Caco-2 (cell line): ENCODE measurements at regions not wholly inside any gene's neighbourhood (a gene's known extent, or its start where the extent isn't known, plus 50 kb on each side); places are given as distances from the start of the nearest gene placed in this dataset.

Experiments
- BruUV-seq: library from RNA; stranded (reverse); fragments of 400-500 nt; replicated peaks from 2 replicates; lab custom pipeline; 2021; lab: Mats Ljungman, UMichigan
- CTCF ChIA-PET: fragments of 300-600 bp; sonication (Branson Sonifier 250); formaldehyde crosslinking; loops from one replicate; lab custom pipeline; 2022; ENCODE audit warnings: antibody characterized with exemption; lab: Charles Lee
- POLR2A ChIA-PET: fragments of 300-600 bp; sonication (Branson Sonifier 250); formaldehyde crosslinking; loops from one replicate; lab custom pipeline; 2022; ENCODE audit warnings: antibody characterized with exemption; lab: Charles Lee
- DNase-seq, 2 experiments: peaks; one replicate each; pipeline versions ENCODE4 v3.0.0 to v3.0.0-alpha.2; 2020 to 2022
- H3K27me3 ChIP-seq: replicated peaks from 2 replicates; pipeline ENCODE4 v1.6.0; 2011; ENCODE audit warnings: low read length; ENCODE audit not compliant: control insufficient read depth, insufficient read depth
- H3K36me3 ChIP-seq: 2 replicates; pipeline ENCODE4 v1.5.1; 2011; ENCODE audit warnings: low read length; ENCODE audit not compliant: control insufficient read depth, insufficient read depth
- H3K4me1 ChIP-seq: fragments of 250-450 bp; sonication (Bioruptor Pico); 2 replicates; pipeline ENCODE4 v1.5.1; 2020; ENCODE audit warnings: mild to moderate bottlenecking
- H3K4me3 ChIP-seq: 2 replicates; pipeline ENCODE4 v1.5.1; 2011; ENCODE audit warnings: low read depth, mild to moderate bottlenecking, control low read depth, low read length
- H3K9me3 ChIP-seq: fragments of 250-450 bp; sonication (Bioruptor Pico); 2 replicates; pipeline ENCODE4 v1.5.1; 2020; ENCODE audit warnings: mild to moderate bottlenecking, moderate library complexity
- H3K27ac Mint-ChIP-seq: one replicate; pipeline ENCODE4 v1.8.0; 2022; ENCODE audit warnings: mixed read lengths; ENCODE audit not compliant: unreplicated experiment
- H3K27me3 Mint-ChIP-seq: one replicate; pipeline ENCODE4 v1.8.0; 2022; ENCODE audit warnings: mixed read lengths; ENCODE audit not compliant: insufficient read depth, unreplicated experiment
- H3K36me3 Mint-ChIP-seq: one replicate; pipeline ENCODE4 v1.8.0; 2022; ENCODE audit warnings: mild to moderate bottlenecking, mixed read lengths; ENCODE audit not compliant: insufficient read depth, unreplicated experiment
- H3K4me1 Mint-ChIP-seq: one replicate; pipeline ENCODE4 v1.8.0; 2022; ENCODE audit warnings: low read depth, mixed read lengths; ENCODE audit not compliant: unreplicated experiment
- H3K4me3 Mint-ChIP-seq: one replicate; pipeline ENCODE4 v1.8.0; 2022; ENCODE audit warnings: mild to moderate bottlenecking, moderate library complexity, mixed read lengths; ENCODE audit not compliant: unreplicated experiment
- H3K9me3 Mint-ChIP-seq: one replicate; pipeline ENCODE4 v1.8.0; 2022; ENCODE audit warnings: mixed read lengths; ENCODE audit not compliant: unreplicated experiment
- CTCF ChIP-seq, 2 experiments: fragments of 200-600 bp in 1 of 2; IDR thresholded peaks; 1 replicate in 1 of 2; 2 replicates in 1 of 2; pipeline versions ENCODE4 v1.5.1 to v1.8.0; 2011 to 2022; ENCODE audit warnings: antibody characterized with exemption in 1 of 2, control low read depth in 1 of 2, inconsistent platforms in 1 of 2, low read depth in 1 of 2, low read length in 1 of 2, mild to moderate bottlenecking in 1 of 2, moderate library complexity in 1 of 2; ENCODE audit not compliant: insufficient read depth in 1 of 2, severe bottlenecking in 1 of 2, unreplicated experiment in 1 of 2
- intact Hi-C: fragments of 100-400 bp; cut with micrococcal nuclease; formaldehyde crosslinking; loops from one replicate; pipeline ENCODE4 v1.10.0; 2022; ENCODE audit not compliant: unreplicated experiment

GRCh38 chr6:146943664-146944063 is 260.6 kb upstream of the STXBP5 start:
- ChIA-PET POLR2A (no interaction called here), CTCF (no interaction called here)
- TF ChIP-seq CTCF (IDR thresholded peaks at IDR 0.05; ENCODE audit: insufficient read depth in 1 of 2, low read depth in 1 of 2, low read length in 1 of 2, severe bottlenecking in 1 of 2, unreplicated experiment in 1 of 2), result no peak
- no peaks in the 10 kb centered on the region; the same call in 1 of the 2 replicates for H3K36me3 ChIP-seq
- Mint-ChIP-seq H3K9me3 (peaks cover 13% of the 10 kb centered on the region), H3K27me3 (no peaks in the 10 kb centered on the region), H3K27ac (no peak overlapping the region), H3K4me3 (no peak overlapping the region), H3K4me1 (no peaks in the 10 kb centered on the region), H3K36me3 (no peaks in the 10 kb centered on the region)
- H3K4me3 ChIP-seq, result no peak overlapping the region
- no peak for DNase-seq
- intact Hi-C loops, result no loop called here
- BruUV-seq, result no TSS peak
- no peaks in the 10 kb centered on the region for H3K9me3 ChIP-seq
- no peaks in the 10 kb centered on the region for H3K27me3 ChIP-seq
- no peaks in the 10 kb centered on the region for H3K4me1 ChIP-seq

GRCh38 chr6:146944077-146944476 is 260.1 kb upstream of the STXBP5 start:
- no peak for TF ChIP-seq CTCF (IDR thresholded peaks at IDR 0.05; ENCODE audit: insufficient read depth in 1 of 2, low read depth in 1 of 2, low read length in 1 of 2, severe bottlenecking in 1 of 2, unreplicated experiment in 1 of 2)
- intact Hi-C loops, result no loop called here
- H3K27ac Mint-ChIP-seq, result no peak overlapping the region
- Histone ChIP-seq H3K27me3 (no peaks in the 10 kb centered on the region), H3K9me3 (0 out of 2 replicates have a peak, but pooled peaks cover 2% of the 10 kb centered on the region), H3K4me1 (no peaks in the 10 kb centered on the region), H3K4me3 (no peak overlapping the region), H3K36me3 (no peaks in the 10 kb centered on the region; the same call in 1 of the 2 replicates)
- DNase-seq, result no peak
- no peaks in the 10 kb centered on the region for H3K36me3 Mint-ChIP-seq
- CTCF ChIA-PET, result no interaction called here
- no peaks in the 10 kb centered on the region for H3K27me3 Mint-ChIP-seq
- POLR2A ChIA-PET, result no interaction called here
- no peaks in the 10 kb centered on the region for H3K4me1 Mint-ChIP-seq
- H3K9me3 Mint-ChIP-seq, result peaks cover 13% of the 10 kb centered on the region
- no TSS peak for BruUV-seq
- H3K4me3 Mint-ChIP-seq, result no peak overlapping the region

GRCh38 chr6:146944809-146945208 is 259.4 kb upstream of the STXBP5 start:
- DNase-seq, result no peak
- H3K4me1 ChIP-seq, result no peaks in the 10 kb centered on the region
- BruUV-seq, result no TSS peak
- POLR2A ChIA-PET, result no interaction called here
- no peak for TF ChIP-seq CTCF (IDR thresholded peaks at IDR 0.05; ENCODE audit: insufficient read depth in 1 of 2, low read depth in 1 of 2, low read length in 1 of 2, severe bottlenecking in 1 of 2, unreplicated experiment in 1 of 2)
- H3K27me3 ChIP-seq, result no peaks in the 10 kb centered on the region
- H3K4me3 ChIP-seq, result no peak overlapping the region
- Mint-ChIP-seq H3K27ac (no peak overlapping the region), H3K4me3 (no peak overlapping the region), H3K36me3 (no peaks in the 10 kb centered on the region), H3K9me3 (peaks cover 13% of the 10 kb centered on the region), H3K27me3 (no peaks in the 10 kb centered on the region), H3K4me1 (no peaks in the 10 kb centered on the region)
- H3K36me3 ChIP-seq, result no peaks in the 10 kb centered on the region; the same call in 1 of the 2 replicates
- 0 out of 2 replicates have a peak, but pooled peaks cover 2% of the 10 kb centered on the region for H3K9me3 ChIP-seq
- intact Hi-C loops, result no loop called here
- CTCF ChIA-PET, result no interaction called here
